DOHH2 (cell line): ENCODE measurements at regions not wholly inside any gene's neighbourhood (a gene's known extent, or its start where the extent isn't known, plus 50 kb on each side); places are given as distances from the start of the nearest gene placed in this dataset.

Source experiments
- CTCF ChIP-seq: fragments of 200-600 bp; sonication (generic); IDR thresholded peaks from one replicate; pipeline ENCODE4 v1.5.1; 2014; ENCODE audit warnings: antibody characterized with exemption, mild to moderate bottlenecking, low read depth, low read length; ENCODE audit not compliant: poor library complexity, severe bottlenecking
- EZH2phosphoT487 ChIP-seq: fragments of 200-600 bp; sonication (generic); IDR thresholded peaks from 2 replicates; pipeline ENCODE4 v1.6.1; 2017; ENCODE audit warnings: borderline replicate concordance, mild to moderate bottlenecking, antibody characterized with exemption, low read length, moderate library complexity, mixed read lengths

DNA sequence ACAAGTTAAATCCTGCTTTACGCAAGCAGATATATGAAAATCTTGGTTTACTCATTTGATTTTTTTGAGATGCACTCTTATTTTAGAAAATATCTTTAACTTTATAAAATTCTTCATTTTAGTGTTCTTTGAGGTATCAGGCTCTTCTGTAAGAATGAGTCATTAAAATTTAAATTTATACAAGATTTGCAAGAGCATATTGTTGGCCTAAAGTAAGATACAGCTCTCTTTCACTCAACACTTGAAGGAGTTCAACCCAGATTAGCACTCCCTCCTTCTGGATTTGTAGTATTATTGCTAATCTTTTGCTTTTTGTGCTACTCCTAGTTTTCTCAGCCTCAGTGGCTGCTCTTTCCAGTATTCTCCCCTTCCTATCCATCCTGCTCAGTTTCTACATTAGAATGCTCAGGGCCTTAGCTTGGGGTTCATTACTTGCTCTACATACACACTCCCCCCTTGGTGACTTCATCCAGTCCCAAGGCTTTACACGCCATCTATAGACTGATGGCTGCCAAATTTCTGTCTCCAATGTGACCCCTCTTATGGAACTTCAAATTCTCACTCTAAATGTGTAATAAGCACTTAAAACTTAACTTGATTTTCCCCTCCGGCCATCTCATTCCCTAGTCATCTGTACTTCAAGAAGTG is 425.3 kb upstream of the FANCL start:
- TF ChIP-seq EZH2phosphoT487 (no peak), CTCF (no peak)
